H1 (cell line): ENCODE measurements at regions not wholly inside any gene's neighbourhood (a gene's known extent, or its start where the extent isn't known, plus 50 kb on each side); places are given as distances from the start of the nearest gene placed in this dataset.

Source experiments
- CTCF ChIA-PET: fragments of 300-600 bp; sonication (Branson Sonifier 250); formaldehyde crosslinking; loops from one replicate; lab custom pipeline; 2021; ENCODE audit not compliant: partially characterized antibody; lab: Charles Lee
- POLR2A ChIA-PET: fragments of 300-600 bp; sonication (Branson Sonifier 250); formaldehyde crosslinking; loops from one replicate; lab custom pipeline; 2021; ENCODE audit warnings: inconsistent platforms; ENCODE audit not compliant: partially characterized antibody; lab: Charles Lee
- DNase-seq, 2 experiments: peaks; one replicate each; pipeline versions ENCODE4 v3.0.0 to v3.0.0-alpha.2; 2010 to 2022; ENCODE audit warnings: low spot score in 2 of 2, low read depth in 1 of 2, mixed read lengths in 1 of 2
- FAIRE-seq: peaks from 2 replicates; lab custom pipeline; 2011; peaks lifted over from hg19 to GRCh38; lab: Jason Lieb, UNC
- H2AFZ ChIP-seq: 2 replicates; pipeline ENCODE4 v1.8.1; 2012; ENCODE audit warnings: low read length, inconsistent platforms
- H2AK5ac ChIP-seq: 2 replicates; pipeline ENCODE4 v1.6.1; 2013; ENCODE audit warnings: low read depth, low read length
- H2BK120ac ChIP-seq: replicated peaks from 2 replicates; pipeline ENCODE3; 2013; ENCODE audit warnings: low read depth, low read length, inconsistent platforms
- H2BK12ac ChIP-seq: 2 replicates; pipeline ENCODE4 v1.6.1; 2013; ENCODE audit warnings: low read depth, low read length
- H2BK15ac ChIP-seq: 2 replicates; pipeline ENCODE4 v1.6.1; 2013; ENCODE audit warnings: low read length
- H2BK20ac ChIP-seq: 2 replicates; pipeline ENCODE4 v1.6.1; 2013; ENCODE audit warnings: low read length
- H2BK5ac ChIP-seq: 2 replicates; pipeline ENCODE4 v1.6.1; 2013; ENCODE audit warnings: low read depth, low read length
- H3K14ac ChIP-seq: 2 replicates; pipeline ENCODE4 v1.6.1; 2013; ENCODE audit warnings: inconsistent platforms; ENCODE audit not compliant: insufficient read length
- H3K18ac ChIP-seq: 2 replicates; pipeline ENCODE4 v1.6.1; 2013; ENCODE audit warnings: low read length; ENCODE audit errors: extremely low read depth
- H3K23ac ChIP-seq: 2 replicates; pipeline ENCODE4 v1.6.1; 2013; ENCODE audit warnings: inconsistent platforms; ENCODE audit not compliant: insufficient read length
- H3K23me2 ChIP-seq: 2 replicates; pipeline ENCODE4 v1.6.1; 2013; ENCODE audit warnings: low read depth, low read length
- H3K27ac ChIP-seq: 2 replicates; pipeline ENCODE4 v1.6.1; 2011; ENCODE audit warnings: low read depth, low read length, inconsistent platforms
- H3K27me3 ChIP-seq, 4 experiments: replicated peaks in 1 of 4; 1 replicate in 1 of 4; 2 replicates in 3 of 4; pipeline versions ENCODE4 v1.6.1 to v1.8.1; 2011 to 2013; ENCODE audit warnings: low read length in 3 of 4, mild to moderate bottlenecking in 3 of 4, inconsistent platforms in 2 of 4, mixed read lengths in 2 of 4, moderate library complexity in 1 of 4; ENCODE audit not compliant: control insufficient read depth in 3 of 4, insufficient read depth in 3 of 4; ENCODE audit errors: extremely low read depth in 1 of 4
- H3K36me3 ChIP-seq, 4 experiments: 2 replicates each; pipeline versions ENCODE4 v1.6.1 to v1.8.1; 2011 to 2013; ENCODE audit warnings: mild to moderate bottlenecking in 4 of 4, low read length in 3 of 4, moderate library complexity in 2 of 4, control low read depth in 1 of 4, inconsistent platforms in 1 of 4; ENCODE audit not compliant: insufficient read depth in 4 of 4, control insufficient read depth in 2 of 4
- H3K4ac ChIP-seq: replicated peaks from 2 replicates; pipeline ENCODE3; 2013; ENCODE audit warnings: low read length, low read depth, mixed read lengths, inconsistent platforms; ENCODE audit not compliant: insufficient read length
- H3K4me1 ChIP-seq, 4 experiments: replicated peaks in 1 of 4; 1 replicate in 1 of 4; 2 replicates in 3 of 4; pipeline versions ENCODE4 v1.6.1 to v1.8.1; 2011 to 2013; ENCODE audit warnings: low read length in 3 of 4, inconsistent platforms in 2 of 4, mixed read lengths in 1 of 4; ENCODE audit not compliant: insufficient read depth in 4 of 4, control insufficient read depth in 3 of 4
- H3K4me2 ChIP-seq, 2 experiments: 2 replicates each; pipeline versions ENCODE4 v1.6.1 to v1.8.1; 2011 to 2013; ENCODE audit warnings: low read depth in 2 of 2, low read length in 2 of 2, control low read depth in 1 of 2, inconsistent platforms in 1 of 2, mild to moderate bottlenecking in 1 of 2; ENCODE audit not compliant: insufficient read depth in 1 of 2
- H3K4me3 ChIP-seq, 4 experiments: fragments of 200-600, 300-600 bp in 1 of 4; sonication (generic), shearing (Covaris generic), sonication (Bioruptor Twin) in 1 of 4; 2 replicates each; pipeline versions ENCODE4 v1.5.1 to v1.8.1; 2011 to 2016; ENCODE audit warnings: low read length in 4 of 4, low read depth in 3 of 4, control low read depth in 2 of 4, inconsistent platforms in 2 of 4, mild to moderate bottlenecking in 2 of 4, mixed read lengths in 1 of 4, moderate library complexity in 1 of 4; ENCODE audit not compliant: insufficient read depth in 2 of 4; ENCODE audit errors: extremely low read depth in 1 of 4
- H3K56ac ChIP-seq: replicated peaks from 2 replicates; pipeline ENCODE3; 2013; ENCODE audit warnings: low read depth, mild to moderate bottlenecking, mixed read lengths, low read length, inconsistent platforms; ENCODE audit not compliant: insufficient read length
- H3K79me1 ChIP-seq: 2 replicates; pipeline ENCODE4 v1.6.1; 2013; ENCODE audit warnings: low read depth, low read length, control low read depth
- H3K79me2 ChIP-seq, 2 experiments: 2 replicates each; pipeline versions ENCODE4 v1.6.1 to v1.8.1; 2012 to 2013; ENCODE audit warnings: low read length in 2 of 2, mild to moderate bottlenecking in 2 of 2, inconsistent platforms in 1 of 2; ENCODE audit not compliant: insufficient read depth in 2 of 2, control insufficient read depth in 1 of 2
- H3K9ac ChIP-seq, 4 experiments: replicated peaks in 1 of 4; 1 replicate in 1 of 4; 2 replicates in 3 of 4; pipeline versions ENCODE4 v1.6.1 to v1.8.1; 2011 to 2013; ENCODE audit warnings: low read depth in 3 of 4, low read length in 3 of 4, control low read depth in 2 of 4, mild to moderate bottlenecking in 2 of 4, moderate library complexity in 2 of 4, inconsistent platforms in 1 of 4; ENCODE audit errors: extremely low read depth in 1 of 4
- H3K9me3 ChIP-seq, 2 experiments: 2 replicates each; pipeline versions ENCODE4 v1.6.1 to v1.8.1; 2012 to 2013; ENCODE audit warnings: mild to moderate bottlenecking in 2 of 2, moderate library complexity in 2 of 2, control low read depth in 1 of 2, inconsistent platforms in 1 of 2, low read depth in 1 of 2, low read length in 1 of 2, mixed read lengths in 1 of 2; ENCODE audit not compliant: insufficient read depth in 2 of 2
- H4K20me1 ChIP-seq, 2 experiments: replicated peaks in 1 of 2; 2 replicates each; pipeline versions ENCODE3 to v1.8.1; 2011 to 2013; ENCODE audit warnings: inconsistent platforms in 2 of 2, low read length in 2 of 2, mild to moderate bottlenecking in 1 of 2; ENCODE audit not compliant: insufficient read depth in 2 of 2, control insufficient read depth in 1 of 2
- H4K5ac ChIP-seq: 2 replicates; pipeline ENCODE4 v1.6.1; 2013; ENCODE audit warnings: low read length, low read depth, mixed read lengths, inconsistent platforms; ENCODE audit not compliant: insufficient read length
- H4K8ac ChIP-seq: 2 replicates; pipeline ENCODE4 v1.8.0; 2013; ENCODE audit warnings: mild to moderate bottlenecking, moderate library complexity, low read length, inconsistent platforms; ENCODE audit not compliant: insufficient read depth; ENCODE audit errors: extremely low read depth
- H4K91ac ChIP-seq: replicated peaks from 2 replicates; pipeline ENCODE3; 2013; ENCODE audit warnings: low read length, mixed read lengths, inconsistent platforms; ENCODE audit not compliant: insufficient read length
- ASH2L ChIP-seq: fragments of 200-600, 300-600 bp; sonication (generic); IDR thresholded peaks from one replicate; pipeline ENCODE4 v1.7.1; 2017; ENCODE audit warnings: low read length
- BCL11A ChIP-seq, 2 experiments: IDR thresholded peaks; one replicate each; pipeline ENCODE4 v1.6.1; 2011; ENCODE audit warnings: low read depth in 2 of 2, low read length in 2 of 2, mild to moderate bottlenecking in 2 of 2
- BRCA1 ChIP-seq: IDR thresholded peaks from 2 replicates; pipeline ENCODE4 v1.6.1; 2012; ENCODE audit warnings: low read depth, low read length, improper control_type of control experiment
- GTF2F1 ChIP-seq: IDR thresholded peaks from 2 replicates; pipeline ENCODE4 v1.6.1; 2012; ENCODE audit warnings: low read depth, low read length, improper control_type of control experiment, borderline replicate concordance
- JUN ChIP-seq: IDR thresholded peaks from 2 replicates; pipeline ENCODE4 v1.6.1; 2011; ENCODE audit warnings: low read depth, mild to moderate bottlenecking, improper control_type of control experiment, low read length
- NANOG ChIP-seq: IDR thresholded peaks from 2 replicates; pipeline ENCODE4 v1.6.1; 2011; ENCODE audit warnings: low read length, low read depth, mild to moderate bottlenecking, inconsistent platforms; ENCODE audit not compliant: insufficient read depth, poor library complexity, severe bottlenecking
- PHF8 ChIP-seq: fragments of 200-600 bp; sonication (generic); conservative IDR thresholded peaks from 2 replicates; pipeline ENCODE4 v1.7.1; 2012; ENCODE audit warnings: low read depth, mild to moderate bottlenecking, inconsistent platforms, low read length, moderate library complexity
- POLR2AphosphoS5 ChIP-seq: IDR thresholded peaks from 2 replicates; pipeline ENCODE4 v1.6.1; 2011; ENCODE audit warnings: low read depth, low read length
- RAD21 ChIP-seq, 2 experiments: IDR thresholded peaks in 1 of 2; conservative IDR thresholded peaks in 1 of 2; 2 replicates each; pipeline ENCODE4 v1.6.1; 2011; ENCODE audit warnings: low read depth in 2 of 2, low read length in 2 of 2, improper control_type of control experiment in 1 of 2, inconsistent platforms in 1 of 2, mild to moderate bottlenecking in 1 of 2, moderate library complexity in 1 of 2
- RBBP5 ChIP-seq: IDR thresholded peaks from 2 replicates; pipeline ENCODE4 v1.7.1; 2012; ENCODE audit warnings: low read depth, mild to moderate bottlenecking, inconsistent platforms, low read length, moderate library complexity, borderline replicate concordance
- RFX5 ChIP-seq: IDR thresholded peaks from 2 replicates; pipeline ENCODE4 v1.6.1; 2011; ENCODE audit warnings: low read depth, low read length, improper control_type of control experiment, borderline replicate concordance
- RNF2 ChIP-seq: fragments of 200-900, 300-1000 bp; sonication (generic); IDR thresholded peaks from 2 replicates; pipeline ENCODE4 v1.7.1; 2016; ENCODE audit warnings: borderline replicate concordance, low read depth, mild to moderate bottlenecking, antibody characterized with exemption, low read length; ENCODE audit not compliant: poor library complexity, severe bottlenecking; ENCODE audit errors: missing control alignments
- SP1 ChIP-seq: IDR thresholded peaks from 2 replicates; pipeline ENCODE4 v1.6.1; 2011; ENCODE audit warnings: low read depth, low read length
- SP4 ChIP-seq: IDR thresholded peaks from 2 replicates; pipeline ENCODE4 v1.6.1; 2012; ENCODE audit warnings: low read length, inconsistent platforms
- TBP ChIP-seq: IDR thresholded peaks from 2 replicates; pipeline ENCODE4 v1.6.1; 2011; ENCODE audit warnings: low read depth, low read length, improper control_type of control experiment
- TEAD4 ChIP-seq: IDR thresholded peaks from 2 replicates; pipeline ENCODE4 v1.6.1; 2012; ENCODE audit warnings: low read depth, low read length, inconsistent platforms, mixed read lengths
- WGBS, 2 experiments: shearing (Covaris generic) in 1 of 2; methylation state at CpG; one replicate each; pipeline versions ENCODE4 v1.1.6 to v1.1.7; 2013 to 2015; ENCODE audit warnings: low lambda C conversion rate in 2 of 2, mixed read lengths in 2 of 2, inconsistent platforms in 1 of 2, low coverage in 1 of 2, missing lambda C conversion rate in 1 of 2; ENCODE audit not compliant: insufficient replicate concordance in 2 of 2, insufficient coverage in 1 of 2, insufficient read length in 1 of 2; ENCODE audit errors: extremely low coverage in 1 of 2, missing lambda C conversion rate in 1 of 2; 5-methylcytosine and 5-hydroxymethylcytosine counted together

DNA sequence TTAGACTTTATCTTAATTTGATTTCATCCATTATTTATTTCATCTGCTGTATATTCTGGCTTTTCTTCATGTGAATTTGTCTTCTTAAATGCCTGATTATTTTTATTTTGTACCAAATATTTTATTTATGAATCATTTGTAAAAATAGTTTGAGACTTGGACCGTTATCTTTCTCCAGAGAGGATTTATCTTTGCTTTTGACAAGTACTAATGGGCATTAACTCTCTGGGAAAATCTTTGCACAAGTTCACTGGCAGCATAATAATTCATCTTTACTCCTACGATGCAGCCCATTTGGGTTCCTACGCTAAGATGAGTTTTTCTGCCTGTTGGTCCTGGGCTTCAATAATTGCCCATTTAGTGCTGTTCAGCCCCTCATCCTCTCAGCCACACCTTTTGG lies 131.0 kb upstream of the RORB start:
- POLR2A ChIA-PET: no interaction called here
- Histone ChIP-seq H3K79me1 (no peaks in the 10 kb centered on the region), H4K20me1 (no peaks in the 10 kb centered on the region), H3K4me1 (no peaks in the 10 kb centered on the region), H3K9ac (no peak overlapping the region), H3K4me3 (no peak overlapping the region), H4K5ac (no peak overlapping the region), H2BK15ac (no peak overlapping the region), H3K56ac (no peak overlapping the region), H4K91ac (no peak overlapping the region), H3K36me3 (no peaks in the 10 kb centered on the region), H3K18ac (no peak overlapping the region), H2AK5ac (no peak overlapping the region), H3K27ac (no peak overlapping the region), H3K23ac (no peak overlapping the region), H2BK20ac (no peak overlapping the region), H4K8ac (no peak overlapping the region), H2AFZ (no peak overlapping the region), H3K4ac (no peak overlapping the region), H3K14ac (no peak overlapping the region), H3K4me2 (no peak overlapping the region), H3K79me2 (no peaks in the 10 kb centered on the region), H2BK120ac (no peak overlapping the region), H2BK12ac (no peak overlapping the region), H3K23me2 (no peaks in the 10 kb centered on the region), H3K9me3 (no peaks in the 10 kb centered on the region), H3K27me3 (no peaks in the 10 kb centered on the region), H2BK5ac (no peak overlapping the region)
- CTCF ChIA-PET: interaction anchor here (0.6 kb wide), 1 partner anchor 450 kb away, joined by 3 read pairs; no protein-coding TSS in a partner anchor
- no peak for FAIRE-seq
- no peak for DNase-seq
- WGBS, 2 experiments: 92% methylated on average over 3 of the region's 3 CpGs; no CpG with 5 or more reads in 1 of the 2 experiments
- TF ChIP-seq JUN (no peak), RAD21 (IDR thresholded peaks at IDR 0.05 in 1 of 2, conservative IDR thresholded peaks at IDR 0.05 in 1 of 2; ENCODE audit: low read depth in 2 of 2, low read length in 2 of 2) (no peak), SP1 (no peak), GTF2F1 (no peak), RNF2 (no peak), SP4 (no peak), PHF8 (no peak), RFX5 (no peak), ASH2L (no peak), BCL11A (IDR thresholded peaks at IDR 0.05; ENCODE audit: low read depth in 2 of 2, low read length in 2 of 2) (no peak), NANOG (no peak), RBBP5 (no peak), TEAD4 (no peak), TBP (no peak), BRCA1 (no peak), POLR2AphosphoS5 (no peak)
